ENCODE measurements at regions not wholly inside any gene's neighbourhood (a gene's known extent, or its start where the extent isn't known, plus 50 kb on each side); places are given as distances from the start of the nearest gene placed in this dataset.

- TF ChIP-seq, protein P1, sequence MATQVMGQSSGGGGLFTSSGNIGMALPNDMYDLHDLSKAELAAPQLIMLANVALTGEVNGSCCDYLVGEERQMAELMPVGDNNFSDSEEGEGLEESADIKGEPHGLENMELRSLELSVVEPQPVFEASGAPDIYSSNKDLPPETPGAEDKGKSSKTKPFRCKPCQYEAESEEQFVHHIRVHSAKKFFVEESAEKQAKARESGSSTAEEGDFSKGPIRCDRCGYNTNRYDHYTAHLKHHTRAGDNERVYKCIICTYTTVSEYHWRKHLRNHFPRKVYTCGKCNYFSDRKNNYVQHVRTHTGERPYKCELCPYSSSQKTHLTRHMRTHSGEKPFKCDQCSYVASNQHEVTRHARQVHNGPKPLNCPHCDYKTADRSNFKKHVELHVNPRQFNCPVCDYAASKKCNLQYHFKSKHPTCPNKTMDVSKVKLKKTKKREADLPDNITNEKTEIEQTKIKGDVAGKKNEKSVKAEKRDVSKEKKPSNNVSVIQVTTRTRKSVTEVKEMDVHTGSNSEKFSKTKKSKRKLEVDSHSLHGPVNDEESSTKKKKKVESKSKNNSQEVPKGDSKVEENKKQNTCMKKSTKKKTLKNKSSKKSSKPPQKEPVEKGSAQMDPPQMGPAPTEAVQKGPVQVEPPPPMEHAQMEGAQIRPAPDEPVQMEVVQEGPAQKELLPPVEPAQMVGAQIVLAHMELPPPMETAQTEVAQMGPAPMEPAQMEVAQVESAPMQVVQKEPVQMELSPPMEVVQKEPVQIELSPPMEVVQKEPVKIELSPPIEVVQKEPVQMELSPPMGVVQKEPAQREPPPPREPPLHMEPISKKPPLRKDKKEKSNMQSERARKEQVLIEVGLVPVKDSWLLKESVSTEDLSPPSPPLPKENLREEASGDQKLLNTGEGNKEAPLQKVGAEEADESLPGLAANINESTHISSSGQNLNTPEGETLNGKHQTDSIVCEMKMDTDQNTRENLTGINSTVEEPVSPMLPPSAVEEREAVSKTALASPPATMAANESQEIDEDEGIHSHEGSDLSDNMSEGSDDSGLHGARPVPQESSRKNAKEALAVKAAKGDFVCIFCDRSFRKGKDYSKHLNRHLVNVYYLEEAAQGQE (IDR thresholded peaks at IDR 0.05) = no peak
- TF ChIP-seq POLR2A (IDR thresholded peaks at IDR 0.05; ENCODE audit: low read length) (no peak), CTCF (IDR thresholded peaks at IDR 0.05) (no peak), RNF2 (IDR thresholded peaks at IDR 0.05; ENCODE audit: borderline replicate concordance, low read depth) (no peak), CEBPB (IDR thresholded peaks at IDR 0.05) (no peak)
- TF ChIP-seq, protein P2, sequence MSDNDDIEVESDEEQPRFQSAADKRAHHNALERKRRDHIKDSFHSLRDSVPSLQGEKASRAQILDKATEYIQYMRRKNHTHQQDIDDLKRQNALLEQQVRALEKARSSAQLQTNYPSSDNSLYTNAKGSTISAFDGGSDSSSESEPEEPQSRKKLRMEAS (IDR thresholded peaks at IDR 0.05) = no peak
Measured at GRCh38 chr3:160090653-160091052, 102.0 kb downstream of the IL12A start.
